Activated CD8-positive, alpha-beta memory T cell treated with anti-CD3 and anti-CD28 coated beads, Interleukin-2, amount 50 U/mL, for 1 hour (primary cell): ENCODE measurements at regions not wholly inside any gene's neighbourhood (a gene's known extent, or its start where the extent isn't known, plus 50 kb on each side); places are given as distances from the start of the nearest gene placed in this dataset.
A peak's percentile ranks its signal among the peaks of the same experiment; 100 is the strongest.
"Not testable (repeated sequence)": the region's sequence is repeated elsewhere in the genome, so short reads cannot be mapped to it uniquely, and the experiment has no call there.

Experiments used
- DNase-seq: peaks from one replicate; pipeline ENCODE4 v3.0.0-alpha.2; 2020; ENCODE audit errors: extremely low read depth

GRCh38 chr15:62323353-62323890 lies 158.3 kb upstream of the C2CD4B start:
- no peak for DNase-seq

GRCh38 chr15:62324382-62324781 lies 159.3 kb upstream of the C2CD4B start:
- DNase-seq, result no peak

GRCh38 chr15:62325597-62325996 lies 160.5 kb upstream of the C2CD4B start:
- no peak for DNase-seq

- no peak for DNase-seq
Measured at GRCh38 chr15:62326460-62327011, 161.5 kb upstream of the C2CD4B start.

GRCh38 chr15:62327406-62327805 lies 162.3 kb upstream of the C2CD4B start:
- DNase-seq, result no peak

- DNase-seq, result not testable (repeated sequence)
Measured at GRCh38 chr15:62332472-62332871, 167.4 kb upstream of the C2CD4B start.

GRCh38 chr15:62334536-62334935 lies 169.5 kb upstream of the C2CD4B start:
- no peak for DNase-seq

GRCh38 chr15:62337934-62338333 lies 172.8 kb upstream of the C2CD4B start:
- no peak for DNase-seq

- no peak for DNase-seq
Measured at GRCh38 chr15:62338497-62338896, 173.4 kb upstream of the C2CD4B start.

GRCh38 chr15:62342959-62343358 lies 177.9 kb upstream of the C2CD4B start:
- no peak for DNase-seq

- no peak for DNase-seq
Measured at GRCh38 chr15:62343397-62343796, 178.3 kb upstream of the C2CD4B start.

GRCh38 chr15:62344806-62345539 lies 179.9 kb upstream of the C2CD4B start:
- DNase-seq, result peak; percentile 11

GRCh38 chr15:62346168-62346567 lies 181.1 kb upstream of the C2CD4B start:
- no peak for DNase-seq

GRCh38 chr15:62348118-62348517 lies 183.0 kb upstream of the C2CD4B start:
- DNase-seq, result no peak

GRCh38 chr15:62348623-62349022 lies 183.5 kb upstream of the C2CD4B start:
- no peak for DNase-seq

GRCh38 chr15:62352817-62353216 lies 187.7 kb upstream of the C2CD4B start:
- no peak for DNase-seq

- no peak for DNase-seq
Measured at GRCh38 chr15:62357431-62357830, 192.3 kb upstream of the C2CD4B start.

GRCh38 chr15:62359416-62359815 lies 194.3 kb upstream of the C2CD4B start:
- DNase-seq, result no peak

- DNase-seq, result no peak
Measured at GRCh38 chr15:62360332-62361097, 195.4 kb upstream of the C2CD4B start.

GRCh38 chr15:62362144-62362543 lies 197.1 kb upstream of the C2CD4B start:
- DNase-seq, result no peak

- no peak for DNase-seq
Measured at GRCh38 chr15:62362608-62363007, 197.5 kb upstream of the C2CD4B start.

- no peak for DNase-seq
Measured at GRCh38 chr15:62363913-62364312, 198.8 kb upstream of the C2CD4B start.
